Astrocyte of the spinal cord (primary cell): ENCODE measurements at regions not wholly inside any gene's neighbourhood (a gene's known extent, or its start where the extent isn't known, plus 50 kb on each side); places are given as distances from the start of the nearest gene placed in this dataset.

Experiments used
- DNase-seq: peaks from one replicate; pipeline ENCODE4 v3.0.0; 2011; ENCODE audit warnings: low read depth, low spot score
- H3K4me3 ChIP-seq: 2 replicates; pipeline ENCODE4 v1.5.1; 2011; ENCODE audit warnings: low read depth, mild to moderate bottlenecking, low read length, moderate library complexity
- in situ Hi-C: cut with HindIII; loops from 2 replicates; pipeline ENCODE4 v1.10.0; 2017; ENCODE audit warnings: low sequenced_read_pairs
- TF ChIP-seq, protein P1 (sequence below): IDR thresholded peaks from 2 replicates; pipeline ENCODE4 v1.5.1; 2012; ENCODE audit warnings: low read depth, mild to moderate bottlenecking, low read length, inconsistent platforms

DNA sequence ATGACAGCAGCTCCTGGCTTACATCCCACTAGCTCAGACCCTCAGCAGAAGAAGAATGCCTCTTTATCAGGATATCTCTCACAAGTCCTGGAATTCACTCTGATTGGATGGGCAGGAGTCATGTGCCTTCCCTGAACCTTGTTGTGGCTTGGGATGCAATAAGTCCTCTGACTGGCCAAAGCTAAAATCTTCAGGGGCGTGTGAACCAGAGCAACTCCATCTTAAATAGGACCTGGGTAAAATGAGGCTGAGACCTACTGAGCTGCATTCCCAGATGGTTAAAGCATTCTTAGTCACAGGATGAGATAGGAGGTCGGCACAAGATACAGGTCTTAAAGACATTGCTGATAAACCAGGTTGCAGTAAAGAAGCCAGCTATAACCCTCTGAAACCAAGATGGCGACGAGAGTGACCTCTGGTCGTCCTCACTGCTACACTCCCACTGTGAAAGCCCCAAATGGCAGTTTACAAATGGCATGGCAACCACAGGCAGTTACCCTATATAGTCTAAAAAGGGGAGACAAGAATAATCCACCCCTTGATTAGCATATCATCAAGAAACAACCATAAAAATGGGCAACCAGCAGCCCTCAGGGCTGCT is 60.4 kb upstream of the FICD start:
- TF ChIP-seq, protein P1, sequence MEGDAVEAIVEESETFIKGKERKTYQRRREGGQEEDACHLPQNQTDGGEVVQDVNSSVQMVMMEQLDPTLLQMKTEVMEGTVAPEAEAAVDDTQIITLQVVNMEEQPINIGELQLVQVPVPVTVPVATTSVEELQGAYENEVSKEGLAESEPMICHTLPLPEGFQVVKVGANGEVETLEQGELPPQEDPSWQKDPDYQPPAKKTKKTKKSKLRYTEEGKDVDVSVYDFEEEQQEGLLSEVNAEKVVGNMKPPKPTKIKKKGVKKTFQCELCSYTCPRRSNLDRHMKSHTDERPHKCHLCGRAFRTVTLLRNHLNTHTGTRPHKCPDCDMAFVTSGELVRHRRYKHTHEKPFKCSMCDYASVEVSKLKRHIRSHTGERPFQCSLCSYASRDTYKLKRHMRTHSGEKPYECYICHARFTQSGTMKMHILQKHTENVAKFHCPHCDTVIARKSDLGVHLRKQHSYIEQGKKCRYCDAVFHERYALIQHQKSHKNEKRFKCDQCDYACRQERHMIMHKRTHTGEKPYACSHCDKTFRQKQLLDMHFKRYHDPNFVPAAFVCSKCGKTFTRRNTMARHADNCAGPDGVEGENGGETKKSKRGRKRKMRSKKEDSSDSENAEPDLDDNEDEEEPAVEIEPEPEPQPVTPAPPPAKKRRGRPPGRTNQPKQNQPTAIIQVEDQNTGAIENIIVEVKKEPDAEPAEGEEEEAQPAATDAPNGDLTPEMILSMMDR = no peak
- DNase-seq = no peak
- H3K4me3 ChIP-seq = no peak overlapping the region
- in situ Hi-C loops = no loop called here

DNA sequence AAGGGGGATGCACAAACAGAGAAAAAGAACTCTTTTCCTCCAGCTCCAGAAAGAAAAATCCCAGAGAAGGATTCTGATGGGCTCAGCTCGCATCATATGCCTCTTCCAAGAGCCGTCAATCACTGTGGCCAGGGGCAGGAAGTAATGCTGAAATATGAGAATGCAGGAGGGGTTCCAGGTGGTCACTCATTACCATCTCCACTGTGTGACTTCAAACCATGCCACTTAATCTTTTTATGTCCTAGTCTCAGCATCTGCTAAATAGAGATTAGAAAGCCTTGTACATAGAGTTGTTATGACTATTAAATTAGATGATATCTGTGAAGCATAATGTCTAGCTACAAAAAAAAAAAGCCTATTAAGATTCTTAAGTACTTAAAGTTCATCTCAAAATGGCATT is 65.6 kb upstream of the FICD start:
- in situ Hi-C loops = no loop called here
- no peak for DNase-seq
- no peak overlapping the region for H3K4me3 ChIP-seq
- TF ChIP-seq, protein P1 = no peak

DNA sequence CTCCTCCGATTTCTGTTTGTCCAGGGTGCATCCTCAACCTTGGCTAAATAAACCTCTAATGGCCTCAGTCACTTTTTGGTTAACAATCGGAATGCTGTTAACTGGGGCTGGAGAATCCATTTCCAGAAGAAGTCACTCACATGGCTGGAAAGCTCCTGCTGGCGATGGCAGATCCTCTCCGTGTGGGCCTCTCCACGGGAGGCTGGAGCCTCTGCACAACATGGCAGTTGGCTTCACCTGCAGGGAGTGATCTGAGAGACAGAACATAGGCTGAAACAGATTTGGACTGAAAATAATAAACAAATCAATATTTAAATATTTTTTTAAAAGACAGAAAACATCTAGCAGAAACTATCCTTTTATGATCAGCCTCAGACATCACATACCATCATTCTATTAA is 66.8 kb upstream of the FICD start:
- in situ Hi-C loops = no loop called here
- DNase-seq = no peak
- TF ChIP-seq, protein P1 = no peak
- no peak overlapping the region for H3K4me3 ChIP-seq

DNA sequence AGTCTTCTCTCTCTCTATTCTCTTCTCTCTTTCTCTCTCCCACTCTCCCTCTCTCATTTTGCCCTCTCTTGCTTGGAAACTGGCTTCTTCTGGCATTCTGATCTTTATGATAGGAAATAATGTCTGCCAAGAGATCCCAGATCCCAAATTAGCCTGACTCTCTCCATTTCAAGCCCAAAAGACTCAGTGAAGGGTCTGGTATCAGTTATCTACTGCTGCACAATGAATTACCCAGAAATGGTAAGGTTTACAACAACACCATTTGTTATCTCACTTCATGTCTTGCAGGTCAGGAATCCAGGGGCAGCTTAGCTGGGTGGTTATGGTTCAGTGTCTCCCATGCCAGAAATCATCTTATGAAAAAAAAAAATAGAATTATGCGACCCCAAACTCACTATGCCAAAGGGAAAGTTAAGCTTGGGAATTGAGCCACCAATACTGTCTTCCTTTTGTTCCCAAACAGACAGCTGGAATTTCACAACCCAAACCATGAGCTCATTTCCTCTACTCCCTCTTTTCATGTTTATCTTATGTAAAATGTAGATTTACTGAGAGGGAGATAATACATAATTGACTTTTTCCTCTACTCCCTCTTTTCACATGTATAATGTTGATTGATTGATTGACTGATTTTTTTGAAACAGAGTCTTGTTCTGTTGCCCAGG is 67.8 kb upstream of the FICD start:
- in situ Hi-C loops = no loop called here
- no peak for DNase-seq
- no peak overlapping the region for H3K4me3 ChIP-seq
- TF ChIP-seq, protein P1 = no peak

DNA sequence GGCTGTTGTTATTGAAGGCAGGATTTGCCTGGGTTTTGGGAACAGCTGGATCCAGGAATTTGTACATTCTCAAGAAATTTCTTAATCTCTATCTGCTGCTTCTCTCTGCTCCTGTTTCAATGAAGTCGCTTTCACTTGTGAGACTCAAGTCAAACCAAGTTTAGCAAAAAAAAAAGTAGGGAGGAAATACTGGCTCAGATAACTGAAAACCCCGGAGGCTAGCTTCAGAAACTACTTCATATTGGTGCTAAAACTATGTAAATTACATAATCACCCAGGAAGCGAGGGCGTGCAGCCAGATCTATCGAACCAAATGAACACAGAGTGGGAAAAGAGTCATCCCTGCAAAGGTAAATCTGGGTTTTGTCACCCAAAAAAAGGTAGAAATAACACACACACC is 68.3 kb upstream of the FICD start:
- TF ChIP-seq, protein P1 = no peak
- no peak overlapping the region for H3K4me3 ChIP-seq
- DNase-seq = peak; percentile 7
- in situ Hi-C loops = no loop called here

DNA sequence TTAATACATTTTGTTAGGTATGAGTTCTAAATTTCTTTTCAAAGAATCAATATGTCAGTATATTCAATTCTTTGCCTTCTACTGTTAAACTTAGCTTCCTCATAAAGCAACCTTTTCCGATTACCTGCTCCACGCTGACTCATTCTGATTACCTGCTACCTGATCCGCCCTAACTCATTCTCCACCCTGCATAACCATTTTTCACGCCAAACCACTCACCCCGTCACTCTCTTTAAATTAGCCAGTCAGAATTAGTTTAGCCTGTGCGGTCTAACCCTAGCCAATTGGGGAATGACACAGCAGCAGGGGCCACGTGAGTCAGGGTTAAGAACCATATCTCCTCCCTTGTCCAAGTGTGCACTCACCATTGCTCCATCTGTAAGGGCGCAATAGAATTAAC is 72.2 kb upstream of the FICD start:
- in situ Hi-C loops = no loop called here
- TF ChIP-seq, protein P1 = no peak
- no peak overlapping the region for H3K4me3 ChIP-seq
- no peak for DNase-seq
